ENCODE measurements at regions not wholly inside any gene's neighbourhood (a gene's known extent, or its start where the extent isn't known, plus 50 kb on each side); places are given as distances from the start of the nearest gene placed in this dataset.

DNA sequence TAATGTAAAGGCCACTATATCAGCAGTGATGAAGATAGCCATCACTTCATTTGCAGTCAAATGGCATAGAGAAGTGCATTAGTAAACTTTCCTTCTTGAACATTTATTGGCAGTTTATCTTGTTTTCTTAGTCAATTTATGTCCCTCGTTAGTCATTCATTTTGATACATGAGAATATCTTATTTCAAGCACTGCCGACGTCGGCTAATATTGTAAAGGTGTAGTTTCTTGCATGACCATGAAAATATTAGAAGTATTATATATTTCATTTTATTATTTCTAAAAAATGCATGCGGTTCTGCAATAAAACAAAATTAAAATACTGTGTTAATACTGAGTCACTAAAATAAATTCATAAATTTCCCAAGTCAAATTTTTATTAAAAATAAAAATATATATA lies 751.6 kb upstream of the ROBO1 start:
- no peak overlapping the region for H3K27ac ChIP-seq
- no peaks in the 10 kb centered on the region for H3K9me3 ChIP-seq
- no peak overlapping the region for H3K4me3 ChIP-seq
- no peak for DNase-seq
- intact Hi-C loops (cut with DNase I) = no loop called here
- ATAC-seq = no peak
- H3K4me1 ChIP-seq = no peaks in the 10 kb centered on the region
- no peaks in the 10 kb centered on the region for H3K27me3 ChIP-seq
- H3K36me3 ChIP-seq = no peaks in the 10 kb centered on the region
- TF ChIP-seq, protein P1, sequence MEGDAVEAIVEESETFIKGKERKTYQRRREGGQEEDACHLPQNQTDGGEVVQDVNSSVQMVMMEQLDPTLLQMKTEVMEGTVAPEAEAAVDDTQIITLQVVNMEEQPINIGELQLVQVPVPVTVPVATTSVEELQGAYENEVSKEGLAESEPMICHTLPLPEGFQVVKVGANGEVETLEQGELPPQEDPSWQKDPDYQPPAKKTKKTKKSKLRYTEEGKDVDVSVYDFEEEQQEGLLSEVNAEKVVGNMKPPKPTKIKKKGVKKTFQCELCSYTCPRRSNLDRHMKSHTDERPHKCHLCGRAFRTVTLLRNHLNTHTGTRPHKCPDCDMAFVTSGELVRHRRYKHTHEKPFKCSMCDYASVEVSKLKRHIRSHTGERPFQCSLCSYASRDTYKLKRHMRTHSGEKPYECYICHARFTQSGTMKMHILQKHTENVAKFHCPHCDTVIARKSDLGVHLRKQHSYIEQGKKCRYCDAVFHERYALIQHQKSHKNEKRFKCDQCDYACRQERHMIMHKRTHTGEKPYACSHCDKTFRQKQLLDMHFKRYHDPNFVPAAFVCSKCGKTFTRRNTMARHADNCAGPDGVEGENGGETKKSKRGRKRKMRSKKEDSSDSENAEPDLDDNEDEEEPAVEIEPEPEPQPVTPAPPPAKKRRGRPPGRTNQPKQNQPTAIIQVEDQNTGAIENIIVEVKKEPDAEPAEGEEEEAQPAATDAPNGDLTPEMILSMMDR (IDR thresholded peaks at IDR 0.05) = no peak

DNA sequence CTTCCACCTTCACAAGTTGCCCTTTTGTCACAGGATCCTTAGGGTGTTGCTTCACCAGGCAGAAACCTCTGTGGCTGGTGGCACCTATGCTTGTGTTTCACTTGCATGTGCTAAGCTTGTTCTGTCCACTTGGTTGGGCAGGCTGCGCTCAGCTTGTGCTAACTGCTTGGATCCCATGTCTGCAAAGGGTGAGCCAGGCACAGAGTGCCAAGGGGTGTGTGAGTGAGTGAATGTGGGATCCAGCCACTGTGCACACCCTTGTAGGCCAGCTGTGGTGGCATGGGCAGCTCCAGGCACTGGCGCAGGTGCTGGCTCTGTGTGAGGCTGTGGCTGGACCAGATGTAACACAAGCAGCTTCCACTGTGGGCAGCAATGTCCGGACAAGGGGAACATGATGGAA lies 728.7 kb upstream of the ROBO1 start:
- Histone ChIP-seq H3K36me3 (no peaks in the 10 kb centered on the region), H3K4me1 (no peaks in the 10 kb centered on the region), H3K27ac (no peak overlapping the region), H3K4me3 (no peak overlapping the region), H3K9me3 (peaks cover 0 to 14% of the 10 kb centered on the region in 2 donors), H3K27me3 (no peaks in the 10 kb centered on the region)
- ATAC-seq (no peak), DNase-seq (peak in 1 of 4 donors; percentile 30)
- intact Hi-C loops (cut with DNase I) = no loop called here
- TF ChIP-seq, protein P1 (IDR thresholded peaks at IDR 0.05) = no peak

DNA sequence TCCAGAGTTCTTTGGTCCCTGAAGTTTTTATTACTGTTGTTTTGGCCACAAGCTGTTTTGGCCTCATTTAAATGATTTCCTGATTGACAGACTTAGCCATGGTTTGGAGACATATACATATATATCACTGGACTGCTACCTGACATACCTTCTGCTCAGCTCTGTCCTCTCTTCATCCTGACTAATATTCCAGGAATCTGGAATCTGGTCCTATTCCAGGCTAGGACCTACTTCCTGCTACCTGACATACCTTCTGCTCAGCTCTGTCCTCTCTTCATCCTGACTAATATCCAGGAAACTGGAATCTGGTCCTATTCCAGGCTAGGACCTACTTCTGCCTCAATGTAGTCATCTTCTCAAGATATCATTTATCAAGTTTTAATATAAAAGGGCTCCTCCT lies 724.4 kb upstream of the ROBO1 start:
- ATAC-seq (no peak), DNase-seq (no peak)
- peaks cover 0 to 9% of the 10 kb centered on the region in 2 donors for H3K9me3 ChIP-seq
- H3K4me1 ChIP-seq = no peaks in the 10 kb centered on the region
- H3K27ac ChIP-seq = no peak overlapping the region
- TF ChIP-seq, protein P1 (IDR thresholded peaks at IDR 0.05) = no peak
- H3K36me3 ChIP-seq = no peaks in the 10 kb centered on the region
- H3K27me3 ChIP-seq = no peaks in the 10 kb centered on the region
- H3K4me3 ChIP-seq = no peak overlapping the region
- intact Hi-C loops (cut with DNase I) = no loop called here

DNA sequence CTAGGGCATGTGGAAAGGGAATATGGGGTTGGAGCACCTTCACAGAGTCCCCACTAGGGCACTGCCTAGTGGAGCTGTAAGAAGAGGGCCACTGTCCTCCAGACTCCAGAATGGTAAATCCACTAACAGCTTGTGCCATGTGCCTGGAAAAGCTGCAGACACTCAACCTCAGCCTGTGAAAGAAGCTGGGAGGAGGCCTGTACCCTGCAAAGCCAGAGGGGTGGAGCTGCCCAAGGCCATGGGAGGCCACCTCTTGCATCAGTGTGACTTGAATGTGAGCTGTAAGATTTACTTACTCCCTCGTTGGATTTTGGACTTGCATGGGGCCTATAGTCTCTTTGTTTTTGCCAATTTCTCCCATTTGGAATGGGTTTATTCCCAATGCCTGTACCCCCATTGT lies 705.2 kb upstream of the ROBO1 start:
- H3K9me3 ChIP-seq = no peaks in the 10 kb centered on the region

DNA sequence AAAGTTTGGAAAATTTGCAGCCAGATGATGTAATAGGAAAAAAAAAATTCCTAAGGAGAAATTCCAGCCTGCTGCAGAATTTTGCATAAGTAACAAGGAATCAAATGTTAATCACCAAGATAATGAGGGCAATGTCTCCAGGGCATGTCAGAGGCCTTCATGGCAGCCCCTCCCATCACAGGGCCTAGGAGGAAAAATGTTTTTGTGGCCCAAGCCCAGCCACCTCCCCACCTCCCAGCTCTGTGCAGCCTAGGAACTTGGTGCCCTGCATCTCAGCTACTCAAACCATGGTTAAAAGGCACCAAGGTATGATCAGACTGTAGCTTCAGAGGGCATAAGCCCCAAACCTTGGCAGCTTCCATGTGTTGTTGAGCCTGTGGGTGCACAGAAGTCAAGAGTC lies 704.7 kb upstream of the ROBO1 start:
- H3K4me1 ChIP-seq = no peaks in the 10 kb centered on the region
- H3K27ac ChIP-seq = no peak overlapping the region
- no peaks in the 10 kb centered on the region for H3K9me3 ChIP-seq
- H3K27me3 ChIP-seq = no peaks in the 10 kb centered on the region
- H3K4me3 ChIP-seq = no peak overlapping the region
- TF ChIP-seq, protein P1 (IDR thresholded peaks at IDR 0.05) = no peak
- intact Hi-C loops (cut with DNase I) = no loop called here
- H3K36me3 ChIP-seq = no peaks in the 10 kb centered on the region
- ATAC-seq = no peak
- DNase-seq = no peak

More for the DNA sequence above, 705.2 kb upstream of the ROBO1 start:
- H3K36me3 ChIP-seq = no peaks in the 10 kb centered on the region
- TF ChIP-seq, protein P1 (IDR thresholded peaks at IDR 0.05) = no peak
- ATAC-seq = no peak
- no peak overlapping the region for H3K27ac ChIP-seq
- DNase-seq = no peak
- no peaks in the 10 kb centered on the region for H3K27me3 ChIP-seq
- no peak overlapping the region for H3K4me3 ChIP-seq
- intact Hi-C loops (cut with DNase I) = no loop called here
- no peaks in the 10 kb centered on the region for H3K4me1 ChIP-seq
